SK-N-SH treated with all-trans-retinoic acid at 6 μM for 48 hours (cell line): ENCODE measurements at regions not wholly inside any gene's neighbourhood (a gene's known extent, or its start where the extent isn't known, plus 50 kb on each side); places are given as distances from the start of the nearest gene placed in this dataset.

ENCODE experiments used
- ATAC-seq: fragments of 200-7000 bp; cut with Tn5 transposase; 3 replicates; pipeline ENCODE4 v1.9.1; 2020; ENCODE audit warnings: mild to moderate bottlenecking, moderate library complexity
- ARNTL ChIP-seq: fragments of 450-650 bp; formaldehyde crosslinking; IDR thresholded peaks from 2 replicates; pipeline ENCODE4 v1.5.0; 2020; ENCODE audit warnings: low read depth, mild to moderate bottlenecking, moderate library complexity, borderline replicate concordance
- CREB5 ChIP-seq: fragments of 250-450 bp; sonication (Bioruptor Pico); IDR thresholded peaks from 2 replicates; pipeline ENCODE4 v1.5.1; 2020; ENCODE audit warnings: low read depth, mild to moderate bottlenecking, moderate library complexity
- CSDC2 ChIP-seq: fragments of 250-450 bp; sonication (Bioruptor Pico); IDR thresholded peaks from 2 replicates; pipeline ENCODE4 v1.5.0; 2020; ENCODE audit warnings: mild to moderate bottlenecking, moderate library complexity
- CSRNP3 ChIP-seq: fragments of 250-450 bp; sonication (Bioruptor Pico); IDR thresholded peaks from 2 replicates; pipeline ENCODE4 v1.5.1; 2021; ENCODE audit warnings: mild to moderate bottlenecking, moderate library complexity
- ESRRG ChIP-seq: fragments of 250-450 bp; sonication (Bioruptor Pico); IDR thresholded peaks from 2 replicates; pipeline ENCODE4 v1.6.1; 2021; ENCODE audit warnings: mild to moderate bottlenecking
- ISL1 ChIP-seq: fragments of 250-450 bp; sonication (Bioruptor Pico); IDR thresholded peaks from 2 replicates; pipeline ENCODE4 v2.1.2; 2022; ENCODE audit warnings: mild to moderate bottlenecking, moderate library complexity
- OSR1 ChIP-seq: fragments of 250-450 bp; sonication (Bioruptor Pico); IDR thresholded peaks from 2 replicates; pipeline ENCODE4 v1.8.0; 2022; ENCODE audit warnings: moderate library complexity, mild to moderate bottlenecking, inconsistent platforms
- PATZ1 ChIP-seq: fragments of 250-450 bp; sonication (Bioruptor Pico); IDR thresholded peaks from 2 replicates; pipeline ENCODE4 v1.8.0; 2020; ENCODE audit warnings: mild to moderate bottlenecking, moderate library complexity, borderline replicate concordance
- POU6F1 ChIP-seq: fragments of 250-450 bp; sonication (Bioruptor Pico); IDR thresholded peaks from 2 replicates; pipeline ENCODE4 v1.8.0; 2021; ENCODE audit warnings: low read depth, mild to moderate bottlenecking, moderate library complexity, borderline replicate concordance
- PPARA ChIP-seq: fragments of 250-450 bp; sonication (Bioruptor Pico); IDR thresholded peaks from 2 replicates; pipeline ENCODE4 v1.5.0; 2020; ENCODE audit warnings: mild to moderate bottlenecking, borderline replicate concordance
- RARB ChIP-seq: fragments of 250-450 bp; sonication (Bioruptor Pico); IDR thresholded peaks from 2 replicates; pipeline ENCODE4 v1.8.0; 2021; ENCODE audit warnings: mild to moderate bottlenecking, moderate library complexity
- SNAI2 ChIP-seq: fragments of 250-450 bp; sonication (Bioruptor Pico); IDR thresholded peaks from 2 replicates; pipeline ENCODE4 v1.5.0; 2020; ENCODE audit warnings: mild to moderate bottlenecking, moderate library complexity
- TCF4 ChIP-seq: fragments of 250-450 bp; sonication (Bioruptor Pico); IDR thresholded peaks from 2 replicates; pipeline ENCODE4 v1.8.0; 2021; ENCODE audit warnings: mild to moderate bottlenecking, moderate library complexity, borderline replicate concordance
- TOX ChIP-seq: fragments of 250-450 bp; sonication (Bioruptor Pico); IDR thresholded peaks from 2 replicates; pipeline ENCODE4 v1.8.0; 2021; ENCODE audit warnings: mild to moderate bottlenecking, moderate library complexity, borderline replicate concordance
- TSHZ2 ChIP-seq: fragments of 250-450 bp; sonication (Bioruptor Pico); IDR thresholded peaks from 2 replicates; pipeline ENCODE4 v1.5.0; 2020; ENCODE audit warnings: mild to moderate bottlenecking, moderate library complexity
- ZC3H10 ChIP-seq: fragments of 250-450 bp; sonication (Bioruptor Pico); IDR thresholded peaks from 2 replicates; pipeline ENCODE4 v1.5.1; 2021; ENCODE audit warnings: mild to moderate bottlenecking, moderate library complexity
- ZFP3 ChIP-seq: fragments of 250-450 bp; sonication (Bioruptor Pico); IDR thresholded peaks from 2 replicates; pipeline ENCODE4 v1.5.0; 2020; ENCODE audit warnings: mild to moderate bottlenecking, moderate library complexity
- ZNF565 ChIP-seq: fragments of 450-650 bp; formaldehyde crosslinking; conservative IDR thresholded peaks from 2 replicates; pipeline ENCODE4 v1.5.0; 2020; ENCODE audit warnings: low read depth, mild to moderate bottlenecking, moderate library complexity
- ZNF70 ChIP-seq: fragments of 450-650 bp; formaldehyde crosslinking; IDR thresholded peaks from 2 replicates; pipeline ENCODE4 v1.5.0; 2020; ENCODE audit warnings: mild to moderate bottlenecking, moderate library complexity
- ZNF8 ChIP-seq: fragments of 450-650 bp; formaldehyde crosslinking; IDR thresholded peaks from 2 replicates; pipeline ENCODE4 v1.5.0; 2020; ENCODE audit warnings: mild to moderate bottlenecking, moderate library complexity

GRCh38 chr13:38430796-38431195 is 81.1 kb downstream of the UFM1 start (continued):
- TF ChIP-seq TSHZ2 (CRISPR knock-in tag) (no peak), OSR1 (CRISPR knock-in tag) (no peak), PPARA (no peak), TOX (no peak), RARB (CRISPR knock-in tag) (no peak), ZNF8 (CRISPR knock-in tag) (no peak), TCF4 (CRISPR knock-in tag) (no peak), PATZ1 (no peak), ISL1 (CRISPR knock-in tag) (no peak), POU6F1 (CRISPR knock-in tag) (no peak)

GRCh38 chr13:38440666-38441065 is 91.0 kb downstream of the UFM1 start:
- TF ChIP-seq CSRNP3: no peak
- no peak for TF ChIP-seq CREB5 (CRISPR knock-in tag)
- no peak for TF ChIP-seq TSHZ2 (CRISPR knock-in tag)
- TF ChIP-seq ARNTL (CRISPR knock-in tag): no peak
- no peak for ATAC-seq

- no peak for ATAC-seq
- TF ChIP-seq TCF4 (CRISPR knock-in tag) (no peak), ARNTL (CRISPR knock-in tag) (no peak), OSR1 (CRISPR knock-in tag) (no peak), PATZ1 (no peak), SNAI2 (CRISPR knock-in tag) (no peak), ESRRG (no peak), CSRNP3 (no peak), ZC3H10 (CRISPR knock-in tag) (no peak), ZNF565 (CRISPR knock-in tag) (no peak), CSDC2 (CRISPR knock-in tag) (no peak), ZNF70 (CRISPR knock-in tag) (no peak), ISL1 (CRISPR knock-in tag) (no peak), ZFP3 (CRISPR knock-in tag) (no peak), RARB (CRISPR knock-in tag) (no peak), TOX (no peak), CREB5 (CRISPR knock-in tag) (no peak), PPARA (no peak), ZNF8 (CRISPR knock-in tag) (no peak)
Observed at GRCh38 chr13:38444904-38445303, 95.3 kb downstream of the UFM1 start.
